Endodermal cell (in vitro differentiated cells): ENCODE measurements at regions not wholly inside any gene's neighbourhood (a gene's known extent, or its start where the extent isn't known, plus 50 kb on each side); places are given as distances from the start of the nearest gene placed in this dataset.

Experiments
- DNase-seq: peaks from one replicate; pipeline ENCODE4 v3.0.0-alpha.2; 2017
- H3K27ac ChIP-seq: 2 replicates; pipeline ENCODE4 v1.5.1; 2013; ENCODE audit warnings: mild to moderate bottlenecking, low read depth, low read length, moderate library complexity
- H3K27me3 ChIP-seq: 2 replicates; pipeline ENCODE4 v1.6.1; 2013; ENCODE audit warnings: mild to moderate bottlenecking, low read length, moderate library complexity; ENCODE audit not compliant: insufficient read depth, control insufficient read depth, poor library complexity, severe bottlenecking
- H3K36me3 ChIP-seq: 2 replicates; pipeline ENCODE4 v1.7.0; 2013; ENCODE audit warnings: mild to moderate bottlenecking, low read length, moderate library complexity; ENCODE audit not compliant: control insufficient read depth, insufficient read depth
- H3K4me1 ChIP-seq: one replicate; pipeline ENCODE4 v1.7.0; 2013; ENCODE audit warnings: low read length; ENCODE audit not compliant: control insufficient read depth, insufficient read depth
- H3K4me3 ChIP-seq: 2 replicates; pipeline ENCODE4 v1.5.1; 2013; ENCODE audit warnings: mild to moderate bottlenecking, low read length, moderate library complexity
- H3K9ac ChIP-seq: 2 replicates; pipeline ENCODE4 v1.6.1; 2013; ENCODE audit warnings: mild to moderate bottlenecking, low read length, moderate library complexity; ENCODE audit not compliant: poor library complexity, severe bottlenecking; ENCODE audit errors: extremely low read depth
- H3K9me3 ChIP-seq: 2 replicates; pipeline ENCODE4 v1.6.1; 2013; ENCODE audit warnings: mild to moderate bottlenecking, low read length, moderate library complexity; ENCODE audit not compliant: control insufficient read depth
- H3K27ac Mint-ChIP-seq: 2 replicates; pipeline ENCODE4 v1.8.0; 2020; ENCODE audit warnings: mixed read lengths
- H3K27me3 Mint-ChIP-seq: 2 replicates; pipeline ENCODE4 v1.8.0; 2021; ENCODE audit warnings: mild to moderate bottlenecking, mixed read lengths; ENCODE audit not compliant: insufficient read depth
- H3K36me3 Mint-ChIP-seq: 2 replicates; pipeline ENCODE4 v1.8.0; 2020; ENCODE audit warnings: low read depth, mixed read lengths
- H3K4me1 Mint-ChIP-seq: 2 replicates; pipeline ENCODE4 v1.8.0; 2020; ENCODE audit warnings: mixed read lengths
- H3K4me3 Mint-ChIP-seq: 2 replicates; pipeline ENCODE4 v1.8.0; 2020; ENCODE audit warnings: mild to moderate bottlenecking, moderate library complexity, mixed read lengths
- H3K9me3 Mint-ChIP-seq: 2 replicates; pipeline ENCODE4 v1.8.0; 2020; ENCODE audit warnings: mild to moderate bottlenecking, mixed read lengths
- WGBS, 2 experiments: methylation state at CpG; one replicate each; pipeline versions ENCODE4 v1.1.5 to v1.1.7; 2013; ENCODE audit warnings: missing lambda C conversion rate in 2 of 2, mixed read lengths in 1 of 2; ENCODE audit not compliant: insufficient coverage in 1 of 2, insufficient read length in 1 of 2; 5-methylcytosine and 5-hydroxymethylcytosine counted together
- TF ChIP-seq, protein P1 (sequence below): fragments of 200-600 bp; sonication (generic); conservative IDR thresholded peaks from 2 replicates; pipeline ENCODE4 v1.5.0; 2021; ENCODE audit warnings: antibody characterized with exemption, mild to moderate bottlenecking

DNA sequence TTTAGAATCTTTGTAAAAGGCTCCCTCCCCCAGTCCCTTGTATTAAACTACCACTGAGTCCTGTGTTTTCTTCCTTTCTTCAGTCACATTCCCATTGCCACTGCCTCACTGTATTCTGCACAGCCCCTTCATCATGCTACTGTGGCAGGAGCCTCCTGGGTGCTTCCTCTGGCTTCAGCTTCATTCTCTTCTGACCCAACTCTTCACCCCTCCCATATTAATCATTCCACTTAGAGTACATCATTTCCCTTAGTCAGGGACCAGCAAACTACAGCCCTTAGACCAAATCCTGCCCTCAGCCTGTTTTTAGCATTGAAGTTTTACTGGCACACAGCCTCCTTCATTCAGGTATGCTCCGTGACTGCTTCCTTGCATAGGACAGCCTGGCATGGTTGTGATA lies 127.7 kb upstream of the MTNR1B start:
- WGBS, 2 experiments: 94% methylated on average over 1 of the region's 1 CpG; no CpG with 5 or more reads in 1 of the 2 experiments

DNA sequence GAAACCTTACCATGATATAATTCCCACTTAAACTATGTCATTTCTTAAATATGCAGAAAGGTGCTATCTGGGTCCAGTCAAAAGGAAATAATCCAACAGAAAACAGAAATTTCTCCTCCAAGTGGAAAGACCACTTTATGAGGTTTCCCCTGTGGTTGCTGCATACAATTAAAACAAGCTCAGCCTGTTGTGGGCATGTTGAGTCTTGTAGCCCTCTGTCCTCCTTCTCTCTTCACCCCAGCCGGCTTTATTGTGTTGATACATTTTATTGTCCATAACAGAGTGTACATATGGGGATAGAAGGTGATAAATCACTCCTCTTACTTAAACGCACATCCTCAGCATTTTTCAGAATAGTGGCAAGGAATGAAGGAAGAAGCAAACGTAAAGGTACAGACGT lies 126.0 kb upstream of the MTNR1B start:
- H3K9ac ChIP-seq: no peak overlapping the region
- H3K4me1 ChIP-seq: peaks cover 2% of the 10 kb centered on the region
- no peak for DNase-seq
- Mint-ChIP-seq H3K27me3 (no peaks in the 10 kb centered on the region), H3K9me3 (no peaks in the 10 kb centered on the region), H3K4me1 (peaks cover 10% of the 10 kb centered on the region), H3K36me3 (peaks cover 2% of the 10 kb centered on the region), H3K4me3 (no peak overlapping the region), H3K27ac (no peak overlapping the region)
- H3K36me3 ChIP-seq: peaks cover 27% of the 10 kb centered on the region
- H3K9me3 ChIP-seq: no peaks in the 10 kb centered on the region
- no peak overlapping the region for H3K4me3 ChIP-seq
- H3K27ac ChIP-seq: no peak overlapping the region
- TF ChIP-seq, protein P1, sequence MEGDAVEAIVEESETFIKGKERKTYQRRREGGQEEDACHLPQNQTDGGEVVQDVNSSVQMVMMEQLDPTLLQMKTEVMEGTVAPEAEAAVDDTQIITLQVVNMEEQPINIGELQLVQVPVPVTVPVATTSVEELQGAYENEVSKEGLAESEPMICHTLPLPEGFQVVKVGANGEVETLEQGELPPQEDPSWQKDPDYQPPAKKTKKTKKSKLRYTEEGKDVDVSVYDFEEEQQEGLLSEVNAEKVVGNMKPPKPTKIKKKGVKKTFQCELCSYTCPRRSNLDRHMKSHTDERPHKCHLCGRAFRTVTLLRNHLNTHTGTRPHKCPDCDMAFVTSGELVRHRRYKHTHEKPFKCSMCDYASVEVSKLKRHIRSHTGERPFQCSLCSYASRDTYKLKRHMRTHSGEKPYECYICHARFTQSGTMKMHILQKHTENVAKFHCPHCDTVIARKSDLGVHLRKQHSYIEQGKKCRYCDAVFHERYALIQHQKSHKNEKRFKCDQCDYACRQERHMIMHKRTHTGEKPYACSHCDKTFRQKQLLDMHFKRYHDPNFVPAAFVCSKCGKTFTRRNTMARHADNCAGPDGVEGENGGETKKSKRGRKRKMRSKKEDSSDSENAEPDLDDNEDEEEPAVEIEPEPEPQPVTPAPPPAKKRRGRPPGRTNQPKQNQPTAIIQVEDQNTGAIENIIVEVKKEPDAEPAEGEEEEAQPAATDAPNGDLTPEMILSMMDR: no peak
- no peaks in the 10 kb centered on the region for H3K27me3 ChIP-seq
- WGBS, 2 experiments: 97 to 100% methylated on average over 2 to 3 of the region's 4 CpGs

More for the DNA sequence above, 127.7 kb upstream of the MTNR1B start:
- Mint-ChIP-seq H3K9me3 (no peaks in the 10 kb centered on the region), H3K27ac (no peak overlapping the region), H3K4me3 (no peak overlapping the region), H3K27me3 (no peaks in the 10 kb centered on the region), H3K4me1 (peaks cover 10% of the 10 kb centered on the region), H3K36me3 (peaks cover 2% of the 10 kb centered on the region)
- TF ChIP-seq, protein P1: no peak
- Histone ChIP-seq H3K4me3 (no peak overlapping the region), H3K4me1 (peaks cover 3% of the 10 kb centered on the region), H3K9ac (no peak overlapping the region), H3K27me3 (no peaks in the 10 kb centered on the region), H3K27ac (no peak overlapping the region), H3K9me3 (no peaks in the 10 kb centered on the region), H3K36me3 (peaks cover 27% of the 10 kb centered on the region)
- no peak for DNase-seq

DNA sequence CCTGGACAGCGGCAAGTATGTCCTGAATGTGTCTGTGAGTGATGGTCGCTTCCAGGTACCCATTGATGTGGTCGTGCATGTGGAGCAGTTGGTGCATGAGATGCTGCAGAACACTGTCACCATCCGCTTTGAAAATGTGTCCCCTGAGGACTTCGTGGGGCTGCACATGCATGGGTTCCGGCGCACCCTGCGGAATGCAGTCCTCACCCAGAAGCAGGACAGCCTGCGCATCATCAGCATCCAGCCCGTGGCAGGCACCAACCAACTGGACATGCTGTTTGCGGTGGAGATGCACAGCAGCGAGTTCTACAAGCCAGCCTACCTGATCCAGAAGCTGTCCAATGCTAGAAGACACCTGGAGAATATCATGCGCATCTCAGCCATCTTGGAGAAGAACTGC lies 125.3 kb upstream of the MTNR1B start:
- Mint-ChIP-seq H3K36me3 (peaks cover 2% of the 10 kb centered on the region), H3K27me3 (no peaks in the 10 kb centered on the region), H3K4me1 (peaks cover 5% of the 10 kb centered on the region), H3K9me3 (no peaks in the 10 kb centered on the region), H3K4me3 (no peak overlapping the region), H3K27ac (no peak overlapping the region)
- TF ChIP-seq, protein P1: no peak
- Histone ChIP-seq H3K4me1 (no peaks in the 10 kb centered on the region), H3K9me3 (no peaks in the 10 kb centered on the region), H3K36me3 (peaks cover 27% of the 10 kb centered on the region), H3K9ac (no peak overlapping the region), H3K4me3 (no peak overlapping the region), H3K27ac (no peak overlapping the region), H3K27me3 (no peaks in the 10 kb centered on the region)
- 96 to 100% methylated on average over 10 to 13 of the region's 13 CpGs for WGBS, 2 experiments
- DNase-seq: no peak
